ENCODE measurements at regions not wholly inside any gene's neighbourhood (a gene's known extent, or its start where the extent isn't known, plus 50 kb on each side); places are given as distances from the start of the nearest gene placed in this dataset.

- no peak for DNase-seq (ENCODE audit: low read depth, low spot score)
- CTCF ChIA-PET: no interaction called here
- in situ Hi-C loops (cut with HindIII; ENCODE audit: low pct_unique_long_range_greater_than_20kb, low sequenced_read_pairs): no loop called here
Measured at GRCh38 chr11:13076961-13077360, 67.8 kb downstream of the RASSF10 start.

GRCh38 chr11:13080861-13081260, 71.7 kb downstream of the RASSF10 start:
- POLR2A ChIA-PET: no interaction called here
- intact Hi-C loops (cut with micrococcal nuclease; ENCODE audit: unreplicated experiment): no loop called here
- H3K27me3 ChIP-seq (ENCODE audit: control insufficient read depth, insufficient read depth, low read length): peaks cover 6% of the 10 kb centered on the region; the same call in 1 of the 2 replicates
- H3K36me3 ChIP-seq (ENCODE audit: control insufficient read depth, insufficient read depth, low read length): no peaks in the 10 kb centered on the region
- ATAC-seq (no peak), DNase-seq (ENCODE audit: low read depth, low spot score) (no peak)
- no peak overlapping the region for H3K27ac ChIP-seq (ENCODE audit: low read length)
- no peak for TF ChIP-seq REST (IDR thresholded peaks at IDR 0.05; ENCODE audit: insufficient read depth in 1 of 2, low read depth in 2 of 2, low read length in 1 of 2)
- TF ChIP-seq CTCF (IDR thresholded peaks at IDR 0.05): no peak
- TF ChIP-seq TCF7L2 (IDR thresholded peaks at IDR 0.05; ENCODE audit: low read depth, low read length): no peak
- no peaks in the 10 kb centered on the region for H3K9me3 ChIP-seq (ENCODE audit: control insufficient read depth, insufficient read depth, low read depth, low read length)
- no peaks in the 10 kb centered on the region for H3K4me1 ChIP-seq (ENCODE audit: control insufficient read depth, insufficient read depth, low read length)
- in situ Hi-C loops (cut with HindIII; ENCODE audit: low pct_unique_long_range_greater_than_20kb, low sequenced_read_pairs): no loop called here
- no TSS peak for BruUV-seq (replicated peaks)
- no peak overlapping the region for H3K4me3 ChIP-seq (ENCODE audit: low read depth in 2 of 2, low read length in 2 of 2)
- CTCF ChIA-PET: no interaction called here

More at GRCh38 chr11:13076961-13077360, 67.8 kb downstream of the RASSF10 start:
- POLR2A ChIA-PET: no interaction called here
- peaks cover 6% of the 10 kb centered on the region for H3K27me3 ChIP-seq (ENCODE audit: control insufficient read depth, insufficient read depth, low read length)
- TF ChIP-seq TCF7L2 (IDR thresholded peaks at IDR 0.05; ENCODE audit: low read depth, low read length): no peak
- H3K36me3 ChIP-seq (ENCODE audit: control insufficient read depth, insufficient read depth, low read length): no peaks in the 10 kb centered on the region
- no peak for ATAC-seq
- H3K4me3 ChIP-seq (ENCODE audit: low read depth in 2 of 2, low read length in 2 of 2): no peak overlapping the region
- intact Hi-C loops (cut with micrococcal nuclease; ENCODE audit: unreplicated experiment): no loop called here
- H3K27ac ChIP-seq (ENCODE audit: low read length): no peak overlapping the region
- H3K9me3 ChIP-seq (ENCODE audit: control insufficient read depth, insufficient read depth, low read depth, low read length): no peaks in the 10 kb centered on the region
- no peaks in the 10 kb centered on the region for H3K4me1 ChIP-seq (ENCODE audit: control insufficient read depth, insufficient read depth, low read length)
- BruUV-seq (replicated peaks): no TSS peak

- in situ Hi-C loops (cut with HindIII; ENCODE audit: low pct_unique_long_range_greater_than_20kb, low sequenced_read_pairs): no loop called here
- intact Hi-C loops (cut with micrococcal nuclease; ENCODE audit: unreplicated experiment): no loop called here
- H3K9me3 ChIP-seq (ENCODE audit: control insufficient read depth, insufficient read depth, low read depth, low read length): no peaks in the 10 kb centered on the region
- TF ChIP-seq CTCF (IDR thresholded peaks at IDR 0.05) (no peak), REST (IDR thresholded peaks at IDR 0.05; ENCODE audit: insufficient read depth in 1 of 2, low read depth in 2 of 2, low read length in 1 of 2) (no peak), SIN3A (IDR thresholded peaks at IDR 0.05; ENCODE audit: borderline replicate concordance, insufficient read depth, low read depth, low read length) (no peak), TCF7L2 (IDR thresholded peaks at IDR 0.05; ENCODE audit: low read depth, low read length) (no peak), POLR2AphosphoS5 (IDR thresholded peaks at IDR 0.05; ENCODE audit: low read depth, low read length) (no peak)
- CTCF ChIA-PET: no interaction called here
- no peak overlapping the region for H3K4me3 ChIP-seq (ENCODE audit: low read depth in 2 of 2, low read length in 2 of 2)
- BruUV-seq (replicated peaks): no TSS peak
- no peak for DNase-seq (ENCODE audit: low read depth, low spot score)
- H3K4me1 ChIP-seq (ENCODE audit: control insufficient read depth, insufficient read depth, low read length): no peaks in the 10 kb centered on the region
- H3K27me3 ChIP-seq (ENCODE audit: control insufficient read depth, insufficient read depth, low read length): peaks cover 6% of the 10 kb centered on the region; the same call in 1 of the 2 replicates
- no peak overlapping the region for H3K27ac ChIP-seq (ENCODE audit: low read length)
- POLR2A ChIA-PET: no interaction called here
- ATAC-seq: no peak
- no peaks in the 10 kb centered on the region for H3K36me3 ChIP-seq (ENCODE audit: control insufficient read depth, insufficient read depth, low read length)
Measured at GRCh38 chr11:13082588-13082987, 73.5 kb downstream of the RASSF10 start.

All from Panc1 (cell line).